GM18858 (cell line): ENCODE measurements at regions not wholly inside any gene's neighbourhood (a gene's known extent, or its start where the extent isn't known, plus 50 kb on each side); places are given as distances from the start of the nearest gene placed in this dataset.

Experiments
- ATAC-seq: cut with Tn5 transposase; IDR thresholded peaks from one replicate; pipeline ENCODE4 v1.9.1; 2021; ENCODE audit not compliant: unreplicated experiment

DNA sequence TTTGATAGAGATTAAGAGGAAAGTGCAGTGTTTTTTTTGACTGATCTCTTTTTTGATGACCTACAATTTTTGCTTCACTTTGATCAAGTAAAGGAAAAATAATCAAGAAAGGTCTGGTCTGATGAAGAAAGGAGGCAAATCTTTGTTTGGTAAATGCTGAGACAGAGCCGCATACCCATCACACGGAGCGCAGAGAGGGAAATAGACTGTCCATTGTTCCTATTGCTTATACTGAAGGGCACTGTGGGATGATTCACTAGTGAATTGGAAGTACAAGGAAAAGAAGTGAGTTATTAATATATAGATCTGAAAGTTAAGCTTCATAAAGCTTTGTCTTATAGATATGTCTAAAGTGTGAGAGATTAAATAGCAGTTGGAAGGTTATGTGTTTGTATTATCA is 455.1 kb downstream of the PLCL1 start:
- no peak for ATAC-seq

DNA sequence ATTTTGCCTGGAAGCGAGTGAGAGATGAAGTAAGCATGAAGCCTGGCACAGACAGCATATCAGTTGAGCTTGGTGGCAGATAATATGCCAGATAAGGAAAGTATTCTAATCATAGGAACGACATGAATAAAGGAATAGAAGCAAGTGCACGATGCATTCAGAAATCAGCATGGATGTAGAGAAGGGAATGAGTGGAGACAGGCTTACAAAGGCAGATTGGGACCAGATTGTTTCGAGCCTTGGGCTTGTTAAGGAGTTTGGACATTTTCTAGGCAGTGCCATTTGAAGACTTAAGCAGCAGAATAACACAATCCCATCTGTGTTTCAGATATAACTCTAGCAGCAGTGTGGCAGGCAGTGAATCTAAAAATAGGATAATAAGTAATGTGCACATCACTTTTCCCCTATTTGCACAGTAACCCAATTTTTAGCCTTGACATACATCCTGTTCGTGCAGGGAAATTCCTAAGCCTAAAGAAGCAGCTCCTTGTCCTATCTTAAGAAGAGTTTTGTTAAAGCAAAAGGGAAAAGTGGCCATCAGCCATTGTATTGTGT is 450.2 kb downstream of the PLCL1 start:
- ATAC-seq: no peak

DNA sequence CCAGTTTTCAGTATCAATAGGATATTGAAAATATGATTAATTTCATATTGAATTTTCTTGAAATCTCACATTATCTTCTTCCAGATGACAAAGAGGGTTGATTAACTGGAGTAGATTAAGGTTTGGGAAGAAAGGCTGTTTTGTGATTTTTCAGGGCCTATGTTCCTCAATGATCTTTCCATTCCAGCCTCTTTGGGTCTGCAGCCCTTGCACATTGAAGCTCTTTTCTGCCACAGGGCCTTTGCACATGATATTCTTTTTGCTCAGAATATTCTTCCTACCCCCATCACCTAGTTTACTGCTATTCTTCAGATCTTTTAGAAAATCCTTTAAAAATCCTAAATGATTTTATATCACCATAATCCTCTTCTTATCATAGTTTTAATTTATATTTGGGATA is 449.6 kb downstream of the PLCL1 start:
- no peak for ATAC-seq

DNA sequence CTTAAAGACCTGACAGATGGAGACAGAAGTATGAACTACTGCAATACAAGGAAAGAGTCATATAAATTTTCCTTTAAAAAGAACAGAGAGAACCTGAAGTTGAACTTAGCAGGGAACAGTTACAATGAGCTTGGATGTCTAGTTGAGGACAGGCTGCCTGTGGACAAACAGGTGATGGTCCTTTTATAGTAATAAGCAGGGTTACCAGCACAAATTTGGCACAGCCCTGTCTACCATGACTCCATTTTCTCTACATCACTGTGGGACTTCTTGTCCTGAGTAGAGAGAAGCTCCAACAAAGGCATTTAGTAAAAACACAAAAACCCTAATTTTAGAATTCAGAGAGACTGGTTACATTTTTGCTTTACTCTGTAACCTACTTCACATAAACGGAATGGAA is 448.1 kb downstream of the PLCL1 start:
- no peak for ATAC-seq

DNA sequence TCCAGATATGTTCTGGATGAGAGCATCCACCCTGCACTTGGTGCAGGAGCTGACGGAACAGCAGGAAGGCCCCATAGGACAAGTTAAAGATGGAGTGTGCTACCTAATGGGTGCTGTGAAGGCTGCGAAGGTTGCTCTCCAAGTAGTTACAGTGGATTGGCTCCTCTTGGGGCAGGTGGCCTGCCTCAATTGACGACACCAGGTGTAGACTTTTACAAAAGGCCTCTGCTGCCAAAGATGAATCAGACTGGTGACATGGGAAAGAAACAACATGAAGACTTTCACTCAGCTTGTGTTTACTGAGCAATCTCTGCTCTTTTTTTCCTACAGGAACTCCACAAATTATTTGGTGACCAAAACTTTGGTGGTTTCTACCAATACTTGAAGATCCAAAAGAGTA is 437.7 kb downstream of the PLCL1 start:
- no peak for ATAC-seq

DNA sequence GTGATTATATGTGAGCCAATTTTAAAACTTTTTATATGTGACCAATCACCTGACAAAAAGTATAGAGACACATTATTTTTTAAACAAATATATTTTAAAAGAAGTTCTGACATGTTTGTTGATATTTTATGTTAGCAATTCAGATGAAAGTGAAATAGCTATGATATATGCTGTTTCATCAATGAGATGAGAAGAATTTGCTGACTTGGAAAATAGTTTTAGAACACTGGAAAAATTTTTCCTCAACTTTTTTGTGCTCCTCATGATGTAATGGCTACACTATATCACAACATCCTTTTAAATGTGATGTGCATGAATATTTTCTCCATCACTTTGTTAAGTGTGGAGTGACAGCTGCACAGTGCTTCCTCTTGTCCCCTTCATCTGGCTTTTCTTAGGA is 434.0 kb downstream of the PLCL1 start:
- no peak for ATAC-seq

DNA sequence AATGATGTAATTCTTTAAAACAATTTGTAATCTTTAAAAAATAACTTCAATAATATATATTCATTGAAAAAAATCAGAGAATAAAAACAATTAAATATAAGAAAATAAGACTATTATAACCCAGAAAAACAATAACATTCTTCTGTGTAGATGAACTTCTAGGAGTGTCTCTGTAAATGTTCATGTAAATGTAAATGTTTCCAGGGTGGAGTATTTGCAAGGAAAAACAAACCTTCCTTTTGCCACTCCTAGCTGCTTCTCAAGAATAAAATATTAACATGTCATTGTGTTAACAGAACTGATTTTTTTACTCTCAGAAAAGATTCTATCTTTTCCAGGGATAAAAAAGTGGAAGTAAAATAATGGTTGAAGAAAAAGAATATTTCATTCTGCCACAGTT is 431.9 kb downstream of the PLCL1 start:
- no peak for ATAC-seq

DNA sequence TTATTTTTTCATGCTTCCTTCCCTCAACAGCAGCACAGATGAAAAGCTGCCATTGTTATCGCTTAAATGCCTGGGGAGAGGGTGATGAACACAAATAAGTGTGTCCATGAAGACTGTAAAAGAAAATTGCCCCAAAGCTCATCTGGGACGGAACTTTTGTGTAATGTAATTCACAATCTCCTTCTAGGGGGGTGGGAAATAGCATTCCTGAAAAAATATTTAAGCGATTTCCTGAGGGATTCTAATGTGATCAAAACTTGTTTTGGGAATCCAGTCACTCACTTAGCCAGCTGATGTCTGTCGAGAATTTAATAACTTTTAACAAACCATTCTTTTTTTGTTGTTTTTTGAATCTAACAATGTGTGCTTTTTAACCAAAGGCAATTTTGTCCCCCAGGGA is 427.9 kb downstream of the PLCL1 start:
- ATAC-seq: no peak

DNA sequence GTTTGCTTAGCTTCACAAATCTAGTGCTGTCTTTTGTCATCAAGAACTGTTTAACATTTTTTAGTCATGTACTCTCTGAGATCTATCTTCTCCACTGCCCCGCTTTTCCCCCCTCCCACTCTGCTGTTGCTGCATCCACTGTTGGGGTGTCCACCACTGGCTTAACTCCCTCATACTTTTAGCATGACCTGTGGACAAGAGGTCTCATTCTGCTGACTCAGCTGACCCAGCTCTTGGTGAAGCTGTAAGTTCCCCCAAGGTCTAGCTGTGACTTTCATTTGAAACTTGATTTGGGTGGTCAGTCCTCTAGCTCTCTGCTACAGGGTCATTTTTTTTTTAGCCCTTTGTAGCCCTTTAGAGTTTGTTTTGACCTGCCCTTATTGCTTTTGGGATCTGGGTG is 427.2 kb downstream of the PLCL1 start:
- no peak for ATAC-seq

DNA sequence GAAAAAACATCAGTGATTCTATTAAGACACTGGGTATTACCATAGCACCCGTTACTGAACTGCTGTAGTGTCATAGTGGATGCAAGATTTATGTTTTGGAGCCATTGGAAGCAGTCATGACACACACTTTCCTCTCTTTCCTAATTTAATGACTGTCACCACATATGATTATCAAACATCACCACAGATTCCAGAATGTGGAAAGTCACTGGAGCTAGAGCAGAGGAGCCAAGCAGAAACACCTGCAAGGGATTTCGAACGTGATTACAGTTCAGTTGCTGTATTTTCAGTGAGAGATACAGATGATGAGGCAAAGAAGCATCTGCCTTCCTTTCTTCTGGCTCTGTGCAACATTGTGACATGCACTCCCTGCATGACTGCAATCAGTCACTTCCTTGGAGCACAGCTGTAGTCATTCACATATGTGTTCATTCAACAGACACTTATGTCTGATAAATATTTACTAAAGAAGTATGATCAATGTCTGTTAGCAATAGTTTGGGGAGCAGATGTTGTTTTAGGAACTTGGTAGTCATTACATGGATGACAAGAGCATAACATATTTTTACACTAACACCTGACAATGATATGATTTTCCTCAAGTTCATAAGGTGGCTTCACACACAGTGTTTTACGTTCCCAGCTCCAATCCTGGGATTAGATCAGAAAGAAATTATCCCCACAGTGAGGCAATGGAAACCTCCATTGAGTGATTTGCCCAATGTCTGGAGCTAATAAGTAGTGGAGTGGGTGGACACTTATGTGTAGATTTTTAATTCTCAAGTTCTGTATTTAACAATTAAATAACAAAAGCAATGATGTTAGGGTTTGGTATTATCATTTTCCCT is 416.6 kb downstream of the PLCL1 start:
- ATAC-seq: no peak

DNA sequence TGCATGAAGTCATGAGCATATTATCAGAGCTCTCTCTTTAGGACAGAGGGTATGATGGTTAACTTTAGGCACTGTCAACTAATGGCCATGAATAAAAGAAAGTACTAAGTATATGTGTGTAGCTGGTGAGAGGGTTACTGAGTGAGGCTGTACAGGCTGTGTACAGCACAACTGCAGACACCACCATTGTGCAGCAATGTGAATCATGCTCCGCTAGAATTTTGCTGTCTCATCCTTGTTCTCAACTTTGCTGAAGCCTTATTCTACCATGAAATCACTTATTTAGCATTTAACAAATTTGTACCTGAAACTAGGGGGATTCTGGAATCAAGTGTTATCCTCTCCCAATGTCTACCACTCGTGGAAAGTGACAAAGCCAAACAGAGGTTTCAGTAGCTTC is 414.9 kb downstream of the PLCL1 start:
- no peak for ATAC-seq

DNA sequence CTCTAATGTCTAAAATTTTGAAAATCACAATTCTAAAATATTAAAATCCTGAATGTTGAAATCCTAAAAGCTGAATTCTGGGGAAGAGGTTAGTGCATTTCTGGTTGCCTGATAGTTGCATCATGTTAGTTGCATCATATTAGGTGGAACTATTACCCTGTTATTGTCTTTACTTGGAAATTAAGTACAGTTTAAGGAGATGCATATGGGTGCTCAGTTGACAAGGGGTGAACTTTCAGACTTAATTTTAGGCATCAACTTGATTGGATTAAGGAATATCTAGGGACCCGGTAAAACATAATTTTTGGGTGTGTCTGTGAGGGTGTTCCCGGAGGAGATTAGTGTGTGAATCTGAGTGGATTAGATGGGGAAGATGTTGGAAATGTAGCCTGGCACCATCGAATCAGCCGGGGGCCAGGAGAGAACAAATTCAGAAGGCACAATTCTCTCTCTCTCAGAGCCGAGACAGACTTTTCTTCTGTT is 409.8 kb downstream of the PLCL1 start:
- ATAC-seq: no peak

DNA sequence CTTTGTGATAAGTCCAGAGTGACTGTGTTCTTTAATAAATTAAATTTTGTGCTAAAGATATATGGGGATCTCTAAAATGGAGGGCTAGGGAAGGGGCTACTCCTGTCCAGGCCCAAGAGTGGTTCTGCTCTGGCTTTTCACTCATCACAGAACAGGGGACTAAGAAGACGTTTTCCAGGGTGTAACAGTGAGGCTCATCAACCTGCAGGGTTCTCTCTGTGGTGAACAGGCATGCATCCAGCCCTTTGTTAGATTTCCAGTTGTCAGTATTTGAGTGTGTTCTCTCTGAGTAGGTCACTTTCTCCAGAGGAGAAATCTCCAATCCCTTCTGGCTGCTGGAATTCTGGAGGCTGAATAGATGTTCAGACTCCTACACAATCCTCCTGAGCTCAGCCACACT is 408.9 kb downstream of the PLCL1 start:
- no peak for ATAC-seq

DNA sequence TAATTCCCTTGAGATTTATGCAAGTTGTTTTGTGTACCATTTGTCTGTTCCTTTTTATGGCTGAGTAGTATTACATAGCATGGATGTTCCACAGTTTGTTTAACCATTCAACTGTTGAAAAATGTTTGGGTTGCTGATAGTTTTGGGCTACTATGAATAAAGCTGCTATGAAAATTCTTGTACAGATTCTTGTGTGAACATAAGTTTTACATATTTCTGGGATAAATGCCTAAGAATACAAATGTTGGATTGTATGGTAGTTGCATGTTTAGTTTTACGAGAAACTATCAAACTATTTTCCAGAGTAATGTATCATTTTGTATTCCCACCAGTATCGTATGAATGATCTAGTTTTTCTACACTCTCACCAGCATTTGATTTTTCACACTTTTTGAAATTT is 407.3 kb downstream of the PLCL1 start:
- no peak for ATAC-seq

DNA sequence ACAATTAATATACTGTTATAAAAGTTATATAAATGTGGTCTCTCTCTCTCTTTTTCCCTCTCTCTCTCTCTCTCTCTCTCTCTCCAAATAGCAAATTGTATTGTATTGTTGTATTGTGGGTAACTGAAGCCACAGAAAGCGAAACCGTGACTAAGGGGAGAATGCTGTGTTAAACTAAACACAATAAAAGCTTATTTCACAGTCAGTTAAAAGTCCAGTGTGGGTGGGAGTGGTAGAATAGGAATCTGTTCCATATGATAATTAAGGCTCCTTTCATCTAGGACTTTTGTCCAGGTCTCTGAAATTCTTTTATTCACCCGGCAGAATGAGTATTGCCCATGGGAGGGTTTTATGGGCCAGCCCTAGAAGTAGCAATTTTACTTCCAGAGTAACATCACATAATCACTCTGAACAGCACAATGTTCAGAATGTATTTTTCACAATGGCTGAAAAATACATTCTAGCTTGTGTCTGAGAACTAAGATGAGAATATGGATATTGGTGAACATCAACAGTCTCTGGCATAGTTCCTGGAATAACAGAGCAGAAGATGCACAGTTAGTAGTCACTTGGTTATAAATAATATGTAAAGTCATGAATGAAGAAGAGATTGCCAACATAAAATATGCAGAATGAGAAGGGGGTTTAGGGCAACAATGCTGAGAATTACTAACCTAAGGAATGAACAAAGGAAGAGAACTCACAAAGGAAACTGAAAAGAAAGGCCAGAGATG is 399.1 kb downstream of the PLCL1 start:
- no peak for ATAC-seq
